ENCODE measurements at regions not wholly inside any gene's neighbourhood (a gene's known extent, or its start where the extent isn't known, plus 50 kb on each side); places are given as distances from the start of the nearest gene placed in this dataset.

DNA sequence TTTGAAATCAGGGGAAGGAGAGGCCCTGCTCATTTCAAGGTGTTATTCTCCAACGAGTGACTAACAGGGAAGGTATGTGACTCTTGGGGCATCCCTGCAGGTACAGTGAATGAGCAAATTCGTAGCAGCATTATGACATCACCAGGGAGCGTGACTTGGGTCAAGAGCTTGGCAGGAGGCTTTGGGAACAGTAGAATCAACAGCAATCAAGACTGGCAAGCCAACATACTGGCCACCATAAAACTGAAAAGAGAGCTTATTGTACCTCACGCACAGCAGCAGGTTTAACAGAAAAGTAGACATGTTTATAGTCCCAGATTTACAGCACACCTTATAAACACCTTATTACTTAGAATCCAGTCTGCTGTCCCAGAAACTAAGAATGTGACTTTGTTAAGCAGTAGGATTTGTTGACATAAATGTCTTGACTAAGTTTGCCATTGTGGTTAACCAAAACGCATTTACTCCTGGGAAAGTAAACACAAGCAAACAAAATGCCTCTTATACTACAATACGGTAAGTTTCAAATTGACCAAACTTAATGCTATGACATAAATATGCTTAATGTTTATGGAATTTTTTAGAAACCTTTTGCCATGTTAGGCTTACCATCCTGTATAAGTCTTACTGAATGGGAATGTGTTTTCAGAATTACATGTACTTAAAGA lies 297.8 kb downstream of the NPR3 start:
- TF ChIP-seq, protein P1, sequence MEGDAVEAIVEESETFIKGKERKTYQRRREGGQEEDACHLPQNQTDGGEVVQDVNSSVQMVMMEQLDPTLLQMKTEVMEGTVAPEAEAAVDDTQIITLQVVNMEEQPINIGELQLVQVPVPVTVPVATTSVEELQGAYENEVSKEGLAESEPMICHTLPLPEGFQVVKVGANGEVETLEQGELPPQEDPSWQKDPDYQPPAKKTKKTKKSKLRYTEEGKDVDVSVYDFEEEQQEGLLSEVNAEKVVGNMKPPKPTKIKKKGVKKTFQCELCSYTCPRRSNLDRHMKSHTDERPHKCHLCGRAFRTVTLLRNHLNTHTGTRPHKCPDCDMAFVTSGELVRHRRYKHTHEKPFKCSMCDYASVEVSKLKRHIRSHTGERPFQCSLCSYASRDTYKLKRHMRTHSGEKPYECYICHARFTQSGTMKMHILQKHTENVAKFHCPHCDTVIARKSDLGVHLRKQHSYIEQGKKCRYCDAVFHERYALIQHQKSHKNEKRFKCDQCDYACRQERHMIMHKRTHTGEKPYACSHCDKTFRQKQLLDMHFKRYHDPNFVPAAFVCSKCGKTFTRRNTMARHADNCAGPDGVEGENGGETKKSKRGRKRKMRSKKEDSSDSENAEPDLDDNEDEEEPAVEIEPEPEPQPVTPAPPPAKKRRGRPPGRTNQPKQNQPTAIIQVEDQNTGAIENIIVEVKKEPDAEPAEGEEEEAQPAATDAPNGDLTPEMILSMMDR (IDR thresholded peaks at IDR 0.05; ENCODE audit: borderline replicate concordance, insufficient read depth, low read depth, low read length), result no peak
- no peak overlapping the region for H3K4me3 ChIP-seq (ENCODE audit: low read depth, low read length)

DNA sequence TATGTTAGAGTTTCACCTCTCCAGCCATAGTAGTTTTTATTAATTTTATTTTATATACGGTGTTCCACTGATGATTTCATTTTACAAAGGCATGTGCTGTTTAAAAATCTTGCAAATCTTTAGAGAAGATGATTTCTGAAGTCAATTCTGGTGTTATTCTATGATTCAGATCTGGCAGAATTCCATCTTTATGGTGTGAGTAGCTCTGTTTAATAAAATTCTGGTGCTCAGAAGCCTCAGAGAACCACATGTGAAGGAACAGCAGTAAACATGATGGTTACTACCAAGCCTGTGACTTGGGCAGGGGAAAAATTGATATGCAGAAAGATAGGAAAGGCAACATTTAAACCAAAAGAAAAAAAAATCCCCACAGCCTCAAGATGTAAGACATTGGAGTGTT lies 299.7 kb downstream of the NPR3 start:
- TF ChIP-seq, protein P1 (IDR thresholded peaks at IDR 0.05; ENCODE audit: borderline replicate concordance, insufficient read depth, low read depth, low read length), result no peak
- H3K4me3 ChIP-seq (ENCODE audit: low read depth, low read length), result no peak overlapping the region

DNA sequence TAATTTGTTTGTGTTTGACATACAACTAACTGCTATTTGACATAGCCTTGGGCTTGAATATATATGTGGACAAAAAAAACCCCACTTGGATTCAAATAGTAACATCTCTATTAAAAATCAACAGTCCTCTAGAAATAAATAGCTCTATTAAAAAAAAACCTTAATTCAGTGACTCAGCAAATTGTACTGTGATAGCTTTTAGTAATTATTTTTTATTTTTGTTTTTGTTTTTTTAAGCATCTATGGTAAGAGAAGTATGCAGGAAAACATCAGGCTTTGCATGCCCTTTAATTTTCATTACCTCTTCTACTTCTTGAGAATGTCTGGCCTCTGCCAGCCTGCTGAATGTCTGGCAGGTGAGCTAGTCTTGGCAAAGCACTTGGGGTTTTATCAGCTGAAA lies 300.7 kb downstream of the NPR3 start:
- TF ChIP-seq, protein P1 (IDR thresholded peaks at IDR 0.05; ENCODE audit: borderline replicate concordance, insufficient read depth, low read depth, low read length), result no peak
- H3K4me3 ChIP-seq (ENCODE audit: low read depth, low read length), result no peak overlapping the region

DNA sequence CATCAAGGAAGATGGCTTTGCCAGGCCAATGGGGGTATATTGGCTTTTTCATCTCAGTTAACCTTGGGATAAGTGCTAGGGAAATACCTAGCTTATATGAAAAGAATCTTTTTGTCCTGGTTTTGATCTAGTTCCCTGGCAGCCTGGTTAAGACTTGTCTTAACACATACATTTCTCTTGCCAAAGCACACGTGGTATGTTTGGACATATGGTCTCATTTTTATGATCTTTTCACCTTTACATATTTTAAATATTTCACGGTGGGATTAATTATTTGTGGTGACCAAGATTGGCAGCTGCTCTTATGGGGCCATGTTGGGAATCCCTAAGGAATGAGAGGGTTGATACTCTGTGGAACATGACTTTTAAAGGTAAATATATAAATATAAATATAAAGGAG lies 312.5 kb downstream of the NPR3 start:
- TF ChIP-seq, protein P1 (IDR thresholded peaks at IDR 0.05; ENCODE audit: borderline replicate concordance, insufficient read depth, low read depth, low read length), result no peak
- no peak overlapping the region for H3K4me3 ChIP-seq (ENCODE audit: low read depth, low read length)

DNA sequence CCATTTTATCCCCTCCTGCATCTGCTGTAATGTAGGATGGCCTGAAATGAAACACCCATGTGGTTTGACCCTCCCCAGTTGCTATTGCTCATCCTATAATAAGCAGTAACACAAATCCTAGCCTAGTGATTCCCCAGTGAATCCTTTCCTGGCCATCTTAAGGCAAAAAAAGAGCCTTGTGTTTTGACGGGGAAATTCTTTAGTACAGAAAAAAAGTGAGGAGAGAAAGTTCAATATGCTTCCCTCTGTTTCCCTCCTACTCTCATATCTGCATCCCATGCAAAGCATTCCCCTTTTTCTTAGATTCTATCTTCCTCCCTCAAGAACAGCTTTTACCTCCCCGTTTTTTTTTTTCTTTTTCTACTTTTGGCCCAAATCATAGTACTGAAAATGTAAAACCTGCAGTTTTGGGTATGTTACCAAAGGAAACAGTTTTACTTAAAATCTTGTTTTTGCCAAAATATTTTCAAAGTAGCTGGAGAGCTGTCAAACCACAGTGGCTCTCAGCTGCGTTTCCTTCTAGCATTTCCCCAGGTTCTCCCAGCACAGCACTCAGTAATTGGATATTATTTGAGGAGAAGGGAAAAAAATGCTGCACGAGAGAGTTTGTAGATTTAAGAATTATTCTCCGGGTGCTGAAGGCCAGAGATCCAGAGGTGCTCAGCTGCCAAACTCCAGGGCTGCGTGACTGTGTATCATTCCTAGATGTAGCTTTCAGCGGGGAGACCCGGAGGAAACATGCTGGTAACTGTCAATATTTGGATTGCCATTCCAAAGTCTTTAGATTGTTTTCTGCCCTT lies 321.4 kb downstream of the NPR3 start:
- H3K4me3 ChIP-seq (ENCODE audit: low read depth, low read length), result no peak overlapping the region
- TF ChIP-seq, protein P1 (IDR thresholded peaks at IDR 0.05; ENCODE audit: borderline replicate concordance, insufficient read depth, low read depth, low read length), result no peak

DNA sequence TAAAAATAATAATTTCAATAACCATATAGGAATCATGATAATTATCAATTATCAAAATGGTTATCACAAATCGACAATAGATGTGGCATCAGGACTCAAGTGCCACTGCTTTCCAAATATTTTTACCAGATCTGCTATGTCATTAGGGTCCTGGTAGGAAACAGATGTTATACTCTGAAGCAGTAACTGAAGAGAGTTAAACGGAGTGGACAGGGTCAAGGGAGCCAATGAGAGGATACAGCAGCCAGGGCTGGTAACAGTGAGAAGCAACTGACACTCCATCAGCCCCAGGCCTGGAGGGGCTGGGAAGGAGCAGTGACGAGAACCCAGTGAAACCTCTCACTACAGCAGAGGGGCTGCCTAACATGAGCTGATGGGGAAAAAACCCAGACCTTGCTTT lies 322.4 kb downstream of the NPR3 start:
- TF ChIP-seq, protein P1 (IDR thresholded peaks at IDR 0.05; ENCODE audit: borderline replicate concordance, insufficient read depth, low read depth, low read length), result no peak

DNA sequence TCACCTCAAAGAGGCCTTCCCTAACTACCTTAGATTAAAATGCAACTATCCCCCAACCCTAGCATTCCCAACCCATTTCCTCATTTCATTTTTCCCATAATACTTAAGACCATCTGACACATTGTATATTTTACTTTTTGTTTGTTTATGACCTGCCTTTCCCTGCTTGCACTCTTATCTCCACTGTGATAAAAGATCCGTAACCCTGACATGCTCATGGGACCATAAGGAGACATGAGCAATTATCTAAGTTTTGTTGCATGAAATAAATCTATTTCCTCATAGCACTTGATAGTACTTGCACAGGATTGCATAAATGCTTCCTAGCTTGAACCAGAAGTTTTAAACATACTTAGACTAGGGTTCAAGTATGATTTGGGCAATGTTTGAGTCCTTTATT lies 323.7 kb downstream of the NPR3 start:
- no peak overlapping the region for H3K4me3 ChIP-seq (ENCODE audit: low read depth, low read length)
- TF ChIP-seq, protein P1 (IDR thresholded peaks at IDR 0.05; ENCODE audit: borderline replicate concordance, insufficient read depth, low read depth, low read length), result no peak

More for the DNA sequence above, 322.4 kb downstream of the NPR3 start:
- no peak overlapping the region for H3K4me3 ChIP-seq (ENCODE audit: low read depth, low read length)
